HG02678 (cell line): ENCODE measurements at regions not wholly inside any gene's neighbourhood (a gene's known extent, or its start where the extent isn't known, plus 50 kb on each side); places are given as distances from the start of the nearest gene placed in this dataset.
"Not testable (repeated sequence)": the region's sequence is repeated elsewhere in the genome, so short reads cannot be mapped to it uniquely, and the experiment has no call there.

Source experiments
- ATAC-seq: cut with Tn5 transposase; IDR thresholded peaks from one replicate; pipeline ENCODE4 v1.9.1; 2021; ENCODE audit warnings: mild to moderate bottlenecking, moderate library complexity; ENCODE audit not compliant: unreplicated experiment

GRCh38 chr20:56766528-56766927 is 137.4 kb downstream of the TFAP2C start:
- no peak for ATAC-seq

- no peak for ATAC-seq
Observed at GRCh38 chr20:56769921-56770600, 141.0 kb downstream of the TFAP2C start.

GRCh38 chr20:56773749-56774148 is 144.6 kb downstream of the TFAP2C start:
- no peak for ATAC-seq

- no peak for ATAC-seq
Observed at GRCh38 chr20:56774873-56775272, 145.8 kb downstream of the TFAP2C start.

- no peak for ATAC-seq
Observed at GRCh38 chr20:56776345-56776744, 147.2 kb downstream of the TFAP2C start.

- no peak for ATAC-seq
Observed at GRCh38 chr20:56778765-56779195, 149.7 kb downstream of the TFAP2C start.

GRCh38 chr20:56779452-56780143 is 150.5 kb downstream of the TFAP2C start:
- ATAC-seq, result no peak

GRCh38 chr20:56780266-56780665 is 151.2 kb downstream of the TFAP2C start:
- ATAC-seq, result no peak

- ATAC-seq, result no peak
Observed at GRCh38 chr20:56781108-56781739, 152.1 kb downstream of the TFAP2C start.

GRCh38 chr20:56781987-56782560 is 153.0 kb downstream of the TFAP2C start:
- not testable (repeated sequence) for ATAC-seq

GRCh38 chr20:56782814-56783213 is 153.7 kb downstream of the TFAP2C start:
- ATAC-seq, result not testable (repeated sequence)

GRCh38 chr20:56783826-56784225 is 154.7 kb downstream of the TFAP2C start:
- no peak for ATAC-seq

GRCh38 chr20:56786503-56786902 is 157.4 kb downstream of the TFAP2C start:
- no peak for ATAC-seq

- ATAC-seq, result no peak
Observed at GRCh38 chr20:56788041-56788670, 159.1 kb downstream of the TFAP2C start.

- no peak for ATAC-seq
Observed at GRCh38 chr20:56788671-56789610, 159.8 kb downstream of the TFAP2C start.

GRCh38 chr20:56793916-56794315 is 164.8 kb downstream of the TFAP2C start:
- no peak for ATAC-seq

GRCh38 chr20:56795492-56795891 is 166.4 kb downstream of the TFAP2C start:
- no peak for ATAC-seq

GRCh38 chr20:56796345-56796744 is 167.2 kb downstream of the TFAP2C start:
- no peak for ATAC-seq

- no peak for ATAC-seq
Observed at GRCh38 chr20:56797023-56797422, 167.9 kb downstream of the TFAP2C start.

GRCh38 chr20:56798634-56799033 is 169.5 kb downstream of the TFAP2C start:
- no peak for ATAC-seq
